Erythroblast (primary cell): ENCODE measurements at regions not wholly inside any gene's neighbourhood (a gene's known extent, or its start where the extent isn't known, plus 50 kb on each side); places are given as distances from the start of the nearest gene placed in this dataset.

Experiments
- GATA1 ChIP-seq: IDR thresholded peaks from 2 replicates; pipeline ENCODE4 v1.6.1; 2011; ENCODE audit warnings: low read depth, mild to moderate bottlenecking, control low read depth, low read length, moderate library complexity
- POLR2A ChIP-seq: IDR thresholded peaks from 2 replicates; pipeline ENCODE4 v1.6.1; 2011; ENCODE audit warnings: mild to moderate bottlenecking, low read length

GRCh38 chr1:188027613-188028012 lies 1198.9 kb downstream of the PLA2G4A start:
- TF ChIP-seq POLR2A (no peak), GATA1 (no peak)
